NCI-H2171 treated with DMSO at 0.1 percent for 48 hours (cell line): ENCODE measurements at regions not wholly inside any gene's neighbourhood (a gene's known extent, or its start where the extent isn't known, plus 50 kb on each side); places are given as distances from the start of the nearest gene placed in this dataset.
"Not testable (repeated sequence)": the region's sequence is repeated elsewhere in the genome, so short reads cannot be mapped to it uniquely, and the experiment has no call there.

Source experiments
- DNase-seq: peaks from one replicate; lab custom pipeline; 2025; lab: John Stamatoyannopoulos, UW

GRCh38 chr2:235105821-235106359 is 154.1 kb downstream of the SH3BP4 start:
- no peak for DNase-seq

DNA sequence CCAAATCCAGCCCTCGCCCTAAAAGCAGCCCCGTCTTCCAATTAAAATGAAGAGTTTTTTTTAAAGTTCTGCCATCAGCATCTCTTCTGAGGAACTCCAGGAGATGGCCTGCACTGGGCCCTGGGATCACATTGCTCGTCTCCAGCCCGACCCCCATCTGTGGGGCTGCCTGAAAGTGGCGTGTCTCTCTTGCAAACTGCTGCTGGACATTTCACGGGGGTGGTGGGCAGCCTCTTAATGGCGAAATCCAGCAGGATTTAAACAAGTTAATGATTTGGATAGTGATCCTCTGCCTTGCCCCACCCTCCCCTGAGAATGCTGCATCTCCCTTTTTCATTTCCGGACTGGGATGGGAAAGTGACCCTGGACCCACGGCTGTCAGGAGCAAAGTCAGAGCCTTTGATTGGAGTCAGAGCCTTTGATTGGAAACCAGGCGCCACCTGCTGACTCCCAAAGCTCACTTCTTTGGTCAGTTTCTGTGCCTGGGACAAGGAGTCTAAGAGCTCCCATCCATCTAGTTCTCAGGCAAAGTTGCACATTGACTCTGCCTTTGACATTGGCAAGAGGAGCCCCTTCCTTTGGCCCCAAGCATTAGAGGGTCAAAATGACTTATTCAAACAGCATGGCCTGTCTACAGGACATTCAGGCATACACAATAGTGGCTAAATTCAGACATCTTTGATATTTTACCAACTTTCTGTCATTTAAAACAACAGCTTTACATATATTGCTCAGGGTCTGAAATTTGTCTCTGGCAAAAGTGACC is 155.2 kb downstream of the SH3BP4 start:
- DNase-seq: peak; percentile 52

- no peak for DNase-seq
Measured at GRCh38 chr2:235107640-235107951, 155.8 kb downstream of the SH3BP4 start.

GRCh38 chr2:235109561-235109960 is 157.7 kb downstream of the SH3BP4 start:
- not testable (repeated sequence) for DNase-seq

DNA sequence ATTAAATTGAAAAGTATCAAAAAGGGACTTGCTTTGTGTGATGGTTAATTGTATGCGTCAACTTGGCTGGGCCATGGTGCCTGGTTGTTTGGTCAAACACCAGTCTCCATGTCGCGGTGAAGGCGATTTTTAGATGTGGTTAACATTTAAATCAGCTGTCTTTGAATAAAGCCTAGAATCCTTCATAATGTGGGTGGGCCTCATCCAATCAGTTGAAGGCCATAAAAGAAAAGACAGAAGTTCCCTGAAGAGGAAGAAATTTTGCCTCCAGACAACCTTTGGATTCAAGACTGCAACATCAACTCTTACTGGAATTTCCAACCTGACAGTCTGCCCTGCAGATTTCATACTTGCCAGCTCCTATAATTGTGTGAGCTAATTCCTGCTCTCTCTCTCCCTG is 160.5 kb downstream of the SH3BP4 start:
- no peak for DNase-seq

DNA sequence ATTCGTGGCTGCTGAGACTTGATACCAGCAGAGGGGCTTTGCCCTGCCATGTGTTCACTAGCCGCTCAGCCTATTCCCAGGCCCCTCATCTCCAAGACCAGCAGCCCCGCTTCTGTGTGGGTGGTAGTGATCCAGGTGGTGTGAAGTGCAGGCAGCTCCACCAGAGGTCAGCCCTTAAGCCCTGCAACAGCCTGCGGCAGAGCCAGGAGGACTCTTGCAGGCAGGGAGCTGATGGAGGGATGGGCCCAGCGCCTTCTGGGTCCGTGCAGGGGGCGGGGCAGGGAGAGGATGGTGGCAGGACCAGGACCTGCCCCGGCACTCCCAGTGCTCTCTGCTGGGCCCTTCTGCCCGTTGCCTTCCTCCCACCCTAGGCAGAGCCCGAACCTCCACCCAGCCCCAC is 162.0 kb downstream of the SH3BP4 start:
- no peak for DNase-seq

DNA sequence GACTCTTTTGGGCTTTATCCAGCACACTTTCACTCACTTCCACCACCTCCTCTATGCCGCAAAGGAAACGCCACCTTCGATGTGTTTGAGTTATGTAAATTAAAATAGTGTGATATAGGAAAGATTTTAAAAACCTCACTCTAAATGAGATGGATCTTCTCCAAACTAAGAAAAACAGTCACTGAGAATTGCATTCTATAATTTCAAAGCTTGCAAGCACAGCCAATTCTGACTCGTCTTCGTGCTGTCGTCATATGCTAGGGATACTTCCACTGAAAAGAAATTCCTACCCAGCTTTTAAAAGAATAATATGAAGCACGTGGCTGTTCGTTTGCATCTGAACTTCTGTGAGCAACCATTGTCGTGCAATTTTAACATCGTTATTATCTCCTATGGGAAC is 162.5 kb downstream of the SH3BP4 start:
- no peak for DNase-seq

DNA sequence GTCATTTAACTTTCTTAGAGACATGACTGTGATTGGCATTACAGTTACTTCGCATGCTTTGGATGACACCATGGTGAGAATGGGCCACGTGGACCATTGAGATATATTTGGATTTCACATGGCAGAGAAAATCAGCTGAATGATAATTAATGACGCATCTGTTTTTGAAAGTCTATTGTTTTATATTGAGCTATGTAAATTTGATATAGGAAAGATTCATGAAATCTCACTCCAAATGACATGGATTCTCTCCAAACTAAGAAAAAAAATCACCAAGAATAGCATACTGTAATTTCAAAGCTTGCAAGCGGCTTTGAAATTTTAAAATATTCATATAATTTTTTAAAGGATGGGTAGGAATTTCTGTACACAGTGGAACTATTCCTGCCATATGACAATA is 163.7 kb downstream of the SH3BP4 start:
- no peak for DNase-seq

DNA sequence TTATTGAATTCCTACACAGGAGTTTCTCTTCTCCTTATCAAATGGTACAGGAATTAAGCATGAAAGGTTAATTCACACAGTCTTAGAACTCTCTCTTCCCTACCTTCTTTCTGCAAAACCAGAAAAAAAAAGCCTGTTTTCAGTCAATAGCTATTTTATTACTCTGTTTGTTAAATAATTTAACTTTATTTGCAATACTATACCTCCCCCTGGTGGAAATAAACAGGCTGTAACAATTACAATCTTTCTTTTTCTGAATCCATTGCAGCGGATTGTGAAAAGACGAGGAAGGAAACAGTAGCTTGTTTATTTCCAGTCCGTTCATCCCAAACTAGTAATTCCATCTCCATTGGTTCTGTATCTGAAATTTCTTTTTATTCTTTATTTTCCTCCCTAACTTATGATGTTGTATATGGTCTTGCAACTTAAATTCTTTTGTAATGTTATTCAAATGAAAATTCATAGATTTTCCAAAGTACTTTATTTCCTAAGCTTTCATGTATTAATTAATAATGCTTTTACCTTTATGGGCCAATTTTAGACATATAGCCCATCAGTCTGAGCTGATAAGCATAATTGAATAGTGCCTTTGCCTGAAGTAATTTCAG is 165.2 kb downstream of the SH3BP4 start:
- DNase-seq: peak; percentile 61

DNA sequence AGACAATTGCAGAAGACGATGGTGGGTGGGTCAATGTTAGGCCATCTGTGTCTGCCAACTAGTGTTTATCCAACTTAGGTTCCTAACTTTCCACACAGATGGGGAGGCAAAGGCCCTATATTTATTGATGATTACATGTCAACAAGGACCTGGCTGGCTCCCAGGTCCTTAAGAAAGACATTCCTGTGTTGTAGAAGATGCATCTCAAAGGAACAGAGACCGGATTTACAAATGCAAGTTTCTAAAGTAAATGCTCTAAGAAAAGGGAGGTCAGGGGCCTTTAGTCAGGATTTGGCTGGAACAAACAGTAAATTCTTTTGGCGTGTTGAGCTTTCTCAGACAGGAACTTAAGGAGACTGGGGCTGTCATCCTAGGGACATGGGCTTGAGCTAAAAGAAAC is 175.0 kb downstream of the SH3BP4 start:
- no peak for DNase-seq

GRCh38 chr2:235127931-235128330 is 176.1 kb downstream of the SH3BP4 start:
- no peak for DNase-seq

GRCh38 chr2:235129850-235130249 is 178.0 kb downstream of the SH3BP4 start:
- DNase-seq: no peak

GRCh38 chr2:235131334-235132305 is 179.8 kb downstream of the SH3BP4 start:
- no peak for DNase-seq

GRCh38 chr2:235132651-235133050 is 180.8 kb downstream of the SH3BP4 start:
- peak; percentile 53 for DNase-seq

DNA sequence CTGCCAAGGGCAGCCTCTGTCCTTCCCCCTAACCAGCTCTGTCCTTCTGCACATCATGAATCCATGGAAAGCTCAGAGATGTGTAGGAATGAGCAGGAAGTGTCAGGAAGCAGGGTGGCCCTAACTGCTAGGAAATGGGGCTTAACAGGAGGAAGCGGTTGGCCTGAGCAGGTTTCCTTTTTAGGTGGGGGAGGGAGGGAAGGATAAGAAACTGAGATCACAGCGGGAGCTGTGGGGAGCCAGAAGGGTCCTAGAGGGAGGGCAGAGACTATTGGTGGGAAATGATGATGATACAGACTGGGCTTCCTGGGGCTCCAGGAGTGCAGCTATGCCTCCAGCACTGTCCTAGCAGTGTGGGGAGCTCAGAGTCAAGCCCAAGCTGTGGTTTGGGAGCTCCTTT is 182.0 kb downstream of the SH3BP4 start:
- no peak for DNase-seq

DNA sequence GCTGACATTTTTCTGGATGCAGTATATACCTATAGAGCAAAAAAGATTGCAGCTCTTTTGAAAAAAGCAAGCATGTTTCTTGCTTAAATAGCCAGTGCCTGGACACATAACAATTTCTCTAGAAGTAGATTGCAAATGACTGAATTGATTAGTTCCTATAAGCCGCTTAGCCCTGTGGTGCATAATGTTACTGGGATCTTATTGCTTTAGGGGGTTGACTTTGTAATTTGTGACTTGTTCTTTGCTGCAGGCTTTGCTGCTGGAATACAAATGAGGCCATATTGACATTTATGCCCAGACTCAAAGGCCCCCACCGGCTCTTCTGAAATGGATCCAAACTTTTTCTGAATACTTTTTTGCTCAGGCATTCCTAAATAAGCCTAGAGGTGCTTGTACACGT is 182.6 kb downstream of the SH3BP4 start:
- no peak for DNase-seq

DNA sequence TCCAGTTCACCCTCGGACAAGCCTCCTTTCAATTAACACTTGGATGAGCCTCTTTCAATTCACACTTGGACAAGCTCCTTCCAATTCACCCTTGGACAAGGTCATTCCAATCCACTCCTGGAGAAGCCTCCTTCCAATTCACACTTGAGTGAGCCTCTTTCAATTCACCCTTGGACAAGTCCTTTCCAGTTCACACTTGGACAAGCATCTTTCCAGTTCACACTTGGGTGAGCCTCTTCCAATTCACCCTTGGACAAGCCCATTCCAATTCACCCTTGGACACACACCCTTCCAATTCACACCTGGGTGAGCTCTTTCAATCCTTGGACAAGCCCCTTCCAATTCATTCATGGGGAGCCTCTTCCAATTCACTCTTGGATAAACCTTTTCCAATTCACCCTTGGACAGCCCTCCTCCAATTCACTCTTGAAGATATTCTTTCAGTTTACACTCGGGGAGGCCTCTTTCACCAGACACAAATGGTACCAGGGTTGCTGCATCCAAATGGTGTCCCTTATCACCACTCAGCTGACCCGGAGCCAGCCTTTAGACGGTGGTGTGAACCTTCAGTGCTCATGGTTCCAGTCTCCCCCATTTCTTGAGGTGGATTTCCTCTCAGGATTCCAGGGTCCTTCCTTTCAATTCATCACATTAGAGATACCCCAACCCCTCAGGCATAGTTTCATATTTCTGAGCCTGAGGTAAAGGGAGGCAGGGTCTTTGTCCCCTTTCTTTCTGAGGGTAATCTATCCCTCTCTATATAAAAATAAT is 183.6 kb downstream of the SH3BP4 start:
- DNase-seq: no peak

DNA sequence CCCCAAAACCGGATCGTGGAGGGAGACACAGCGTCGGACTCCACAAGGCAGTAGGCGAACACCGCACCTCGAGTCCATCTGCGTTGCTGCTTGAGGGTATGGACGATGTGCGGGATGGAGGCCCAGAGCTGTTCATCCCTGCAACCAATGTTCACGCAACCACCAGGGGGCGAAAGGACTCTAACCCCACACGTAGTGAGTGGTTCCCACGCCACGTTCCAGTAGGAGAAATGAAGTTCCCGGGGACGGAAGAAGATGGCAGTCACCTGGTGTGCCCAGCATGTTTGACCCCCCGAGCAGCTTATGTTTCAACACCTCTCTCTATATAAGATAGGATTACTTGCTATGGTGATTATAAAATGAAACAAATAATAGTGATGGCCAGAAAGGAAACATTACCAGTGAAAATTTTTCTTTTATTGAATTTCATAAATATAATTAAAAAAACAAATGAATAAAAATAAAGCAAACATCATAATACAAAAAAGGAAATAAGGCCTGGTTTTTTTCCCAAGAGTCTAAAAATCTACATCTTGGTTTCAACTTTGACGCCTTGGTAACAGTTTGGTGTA is 184.3 kb downstream of the SH3BP4 start:
- no peak for DNase-seq

- DNase-seq: no peak
Measured at GRCh38 chr2:235138339-235138738, 186.5 kb downstream of the SH3BP4 start.

GRCh38 chr2:235139956-235140800 is 188.4 kb downstream of the SH3BP4 start:
- no peak for DNase-seq

- no peak for DNase-seq
Measured at GRCh38 chr2:235140801-235141081, 188.9 kb downstream of the SH3BP4 start.
